LNCaP clone FGC (cell line): ENCODE measurements at regions not wholly inside any gene's neighbourhood (a gene's known extent, or its start where the extent isn't known, plus 50 kb on each side); places are given as distances from the start of the nearest gene placed in this dataset.
"Not testable (repeated sequence)": the region's sequence is repeated elsewhere in the genome, so short reads cannot be mapped to it uniquely, and the experiment has no call there.

ENCODE experiments used
- DNase-seq: peaks from one replicate; pipeline ENCODE4 v3.0.0-alpha.2; 2011; ENCODE audit warnings: low read depth
- H3K4me3 ChIP-seq: 2 replicates; pipeline ENCODE4 v1.5.1; 2011; ENCODE audit warnings: mild to moderate bottlenecking, low read depth, low read length, control low read depth
- CTCF ChIP-seq: IDR thresholded peaks from 2 replicates; pipeline ENCODE4 v1.5.1; 2012; ENCODE audit warnings: mild to moderate bottlenecking; ENCODE audit not compliant: control insufficient read depth, insufficient read depth; ENCODE audit errors: extremely low read depth

- DNase-seq = no peak
- H3K4me3 ChIP-seq = no peak overlapping the region
- TF ChIP-seq CTCF = no peak
These were observed 144.4 kb upstream of the FBXO11 start for GRCh38 chr2:48050711-48051110.

- no peak for DNase-seq
- no peak for TF ChIP-seq CTCF
- H3K4me3 ChIP-seq = no peak overlapping the region
These were observed 153.7 kb upstream of the FBXO11 start for GRCh38 chr2:48059975-48060374.

GRCh38 chr2:48061656-48062055 lies 155.4 kb upstream of the FBXO11 start:
- H3K4me3 ChIP-seq, DNase-seq: not testable (repeated sequence)

- TF ChIP-seq CTCF = no peak
- no peak overlapping the region for H3K4me3 ChIP-seq
- DNase-seq = no peak
These were observed 158.8 kb upstream of the FBXO11 start for GRCh38 chr2:48065096-48065495.

GRCh38 chr2:48066000-48066399 lies 159.7 kb upstream of the FBXO11 start:
- H3K4me3 ChIP-seq = no peak overlapping the region
- no peak for TF ChIP-seq CTCF
- DNase-seq = no peak

GRCh38 chr2:48069769-48070168 lies 163.5 kb upstream of the FBXO11 start:
- no peak for TF ChIP-seq CTCF
- H3K4me3 ChIP-seq = no peak overlapping the region
- DNase-seq = no peak

- TF ChIP-seq CTCF = no peak
- no peak overlapping the region for H3K4me3 ChIP-seq
- DNase-seq = no peak
These were observed 164.1 kb upstream of the FBXO11 start for GRCh38 chr2:48070415-48070814.

- TF ChIP-seq CTCF = no peak
- H3K4me3 ChIP-seq = no peak overlapping the region
- no peak for DNase-seq
These were observed 166.3 kb upstream of the FBXO11 start for GRCh38 chr2:48072583-48072982.
